DND-41 (cell line): ENCODE measurements at regions not wholly inside any gene's neighbourhood (a gene's known extent, or its start where the extent isn't known, plus 50 kb on each side); places are given as distances from the start of the nearest gene placed in this dataset.

Experiments
- ATAC-seq: fragments of 200-7000 bp; cut with Tn5 transposase; 3 replicates; pipeline ENCODE4 v1.9.1; 2021; ENCODE audit warnings: low read depth; ENCODE audit not compliant: insufficient read depth
- DNase-seq: peaks from one replicate; pipeline ENCODE4 v3.0.0-alpha.2; 2020
- H2AFZ ChIP-seq: 2 replicates; pipeline ENCODE4 v1.6.0; 2012; ENCODE audit warnings: low read depth, low read length
- H3K27ac ChIP-seq: 2 replicates; pipeline ENCODE4 v1.5.1; 2012; ENCODE audit warnings: low read length, inconsistent platforms
- H3K27me3 ChIP-seq: fragments of 200-600 bp; sonication (generic); 2 replicates; pipeline ENCODE4 v1.6.0; 2012; ENCODE audit warnings: low read length, mild to moderate bottlenecking, inconsistent platforms; ENCODE audit not compliant: insufficient read depth, poor library complexity
- H3K36me3 ChIP-seq: 2 replicates; pipeline ENCODE4 v1.5.1; 2012; ENCODE audit warnings: low read length, inconsistent platforms; ENCODE audit not compliant: insufficient read depth
- H3K4me1 ChIP-seq: 2 replicates; pipeline ENCODE4 v1.5.1; 2012; ENCODE audit warnings: mild to moderate bottlenecking, low read length; ENCODE audit not compliant: insufficient read depth
- H3K4me2 ChIP-seq: 2 replicates; pipeline ENCODE4 v1.6.0; 2012; ENCODE audit warnings: mild to moderate bottlenecking, moderate library complexity, low read length, inconsistent platforms; ENCODE audit not compliant: insufficient read depth
- H3K4me3 ChIP-seq, 2 experiments: fragments of 200-600 bp in 1 of 2; shearing (Covaris generic) in 1 of 2; 2 replicates each; pipeline ENCODE4 v1.5.1; 2012 to 2016; ENCODE audit warnings: inconsistent platforms in 2 of 2, low read length in 2 of 2, mild to moderate bottlenecking in 2 of 2, low read depth in 1 of 2, moderate library complexity in 1 of 2
- H3K79me2 ChIP-seq: 2 replicates; pipeline ENCODE4 v1.6.0; 2012; ENCODE audit warnings: low read length, inconsistent platforms; ENCODE audit not compliant: insufficient read depth
- H3K9ac ChIP-seq: 2 replicates; pipeline ENCODE4 v1.6.0; 2012; ENCODE audit warnings: low read depth, mild to moderate bottlenecking, inconsistent platforms, low read length, moderate library complexity
- H3K9me3 ChIP-seq: 2 replicates; pipeline ENCODE4 v1.5.1; 2012; ENCODE audit warnings: low read length, moderate library complexity, mild to moderate bottlenecking, inconsistent platforms; ENCODE audit not compliant: insufficient read depth, severe bottlenecking
- H4K20me1 ChIP-seq: 2 replicates; pipeline ENCODE4 v1.6.0; 2012; ENCODE audit warnings: low read length; ENCODE audit not compliant: insufficient read depth
- EZH2 ChIP-seq: IDR thresholded peaks from 3 replicates; pipeline ENCODE4 v1.6.1; 2012; ENCODE audit warnings: borderline replicate concordance, low read depth, mild to moderate bottlenecking, moderate library complexity, low read length, inconsistent platforms; ENCODE audit not compliant: severe bottlenecking
- TF ChIP-seq, protein P1 (sequence below): IDR thresholded peaks from 2 replicates; pipeline ENCODE4 v1.5.1; 2012; ENCODE audit warnings: borderline replicate concordance, low read length, moderate library complexity, mild to moderate bottlenecking; ENCODE audit not compliant: poor library complexity, severe bottlenecking; ENCODE audit errors: extremely low read depth

DNA sequence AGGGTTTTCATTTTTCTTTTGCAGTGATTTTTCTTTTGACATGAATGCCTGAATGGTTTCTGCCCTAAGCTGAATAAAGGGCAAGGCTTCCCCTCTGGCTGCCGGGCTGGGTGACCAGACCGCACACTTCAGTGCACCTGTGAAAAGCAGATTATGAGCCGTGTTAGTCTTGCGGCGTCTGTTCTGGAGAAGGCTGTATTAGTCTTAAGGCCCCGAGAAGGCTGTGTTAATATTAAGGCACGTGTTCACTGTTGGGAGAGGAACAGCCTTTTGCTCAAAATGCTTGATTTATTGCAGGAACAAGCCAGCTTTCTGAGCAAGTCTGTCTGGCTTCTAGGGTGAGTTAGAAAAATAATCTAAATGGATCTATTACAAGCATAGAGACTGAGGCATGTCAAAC lies 54.7 kb upstream of the DNAH14 start:
- no peak overlapping the region for H3K4me2 ChIP-seq
- H4K20me1 ChIP-seq: no peaks in the 10 kb centered on the region
- H3K36me3 ChIP-seq: no peaks in the 10 kb centered on the region
- H3K9me3 ChIP-seq: no peaks in the 10 kb centered on the region
- DNase-seq: no peak
- H3K4me1 ChIP-seq: no peaks in the 10 kb centered on the region
- H3K27me3 ChIP-seq: no peaks in the 10 kb centered on the region
- H2AFZ ChIP-seq: no peak overlapping the region
- H3K9ac ChIP-seq: no peak overlapping the region
- no peak overlapping the region for H3K4me3 ChIP-seq
- no peak overlapping the region for H3K27ac ChIP-seq
- no peaks in the 10 kb centered on the region for H3K79me2 ChIP-seq
- no peak for TF ChIP-seq EZH2
- TF ChIP-seq, protein P1, sequence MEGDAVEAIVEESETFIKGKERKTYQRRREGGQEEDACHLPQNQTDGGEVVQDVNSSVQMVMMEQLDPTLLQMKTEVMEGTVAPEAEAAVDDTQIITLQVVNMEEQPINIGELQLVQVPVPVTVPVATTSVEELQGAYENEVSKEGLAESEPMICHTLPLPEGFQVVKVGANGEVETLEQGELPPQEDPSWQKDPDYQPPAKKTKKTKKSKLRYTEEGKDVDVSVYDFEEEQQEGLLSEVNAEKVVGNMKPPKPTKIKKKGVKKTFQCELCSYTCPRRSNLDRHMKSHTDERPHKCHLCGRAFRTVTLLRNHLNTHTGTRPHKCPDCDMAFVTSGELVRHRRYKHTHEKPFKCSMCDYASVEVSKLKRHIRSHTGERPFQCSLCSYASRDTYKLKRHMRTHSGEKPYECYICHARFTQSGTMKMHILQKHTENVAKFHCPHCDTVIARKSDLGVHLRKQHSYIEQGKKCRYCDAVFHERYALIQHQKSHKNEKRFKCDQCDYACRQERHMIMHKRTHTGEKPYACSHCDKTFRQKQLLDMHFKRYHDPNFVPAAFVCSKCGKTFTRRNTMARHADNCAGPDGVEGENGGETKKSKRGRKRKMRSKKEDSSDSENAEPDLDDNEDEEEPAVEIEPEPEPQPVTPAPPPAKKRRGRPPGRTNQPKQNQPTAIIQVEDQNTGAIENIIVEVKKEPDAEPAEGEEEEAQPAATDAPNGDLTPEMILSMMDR: no peak
- no peak for ATAC-seq

DNA sequence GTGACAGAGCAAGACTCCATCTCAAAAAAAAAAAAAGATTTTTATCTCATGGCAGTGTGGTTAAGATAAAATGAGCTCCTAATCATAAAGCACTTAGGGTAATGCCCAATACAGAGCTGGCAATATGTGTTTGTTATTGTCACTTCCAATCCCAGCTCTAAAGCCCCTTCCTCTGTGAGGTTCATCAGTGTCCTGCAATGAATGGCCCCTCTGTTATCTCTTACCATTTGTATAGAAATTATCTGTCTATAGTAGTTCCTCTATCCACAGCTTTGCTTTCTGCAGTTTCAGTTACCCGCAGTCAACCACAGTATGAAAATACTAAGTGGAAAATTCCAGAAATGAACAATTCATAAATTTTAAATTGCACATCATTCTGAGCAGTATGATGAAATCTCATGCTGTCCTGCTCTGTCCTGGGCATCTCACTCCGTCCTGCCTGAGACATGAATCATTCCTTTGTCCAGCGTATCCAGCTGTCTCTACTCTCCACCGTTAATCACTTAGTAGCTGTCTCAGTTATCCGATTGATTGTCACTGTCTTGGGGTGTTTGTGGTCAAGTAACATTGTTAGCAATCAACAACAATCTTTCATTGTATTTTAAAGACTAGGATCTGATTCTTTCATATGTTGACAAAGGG lies 50.2 kb upstream of the DNAH14 start:
- no peak overlapping the region for H3K4me2 ChIP-seq
- H3K4me3 ChIP-seq: no peak overlapping the region
- DNase-seq (no peak), ATAC-seq (no peak)
- H3K27ac ChIP-seq: no peak overlapping the region
- H3K9ac ChIP-seq: no peak overlapping the region
- no peak overlapping the region for H2AFZ ChIP-seq
- no peaks in the 10 kb centered on the region for H3K36me3 ChIP-seq
- H4K20me1 ChIP-seq: no peaks in the 10 kb centered on the region
- H3K79me2 ChIP-seq: no peaks in the 10 kb centered on the region
- no peaks in the 10 kb centered on the region for H3K4me1 ChIP-seq
- H3K9me3 ChIP-seq: no peaks in the 10 kb centered on the region
- TF ChIP-seq EZH2: no peak
- TF ChIP-seq, protein P1: no peak
- no peaks in the 10 kb centered on the region for H3K27me3 ChIP-seq
